Mucosa of descending colon (tissue), 3 donors: ENCODE measurements at regions not wholly inside any gene's neighbourhood (a gene's known extent, or its start where the extent isn't known, plus 50 kb on each side); places are given as distances from the start of the nearest gene placed in this dataset.
A peak's percentile ranks its signal among the peaks of the same experiment; 100 is the strongest.

ENCODE experiments used
- ATAC-seq: fragments of 200-7000 bp; cut with Tn5 transposase; one replicate; pipeline ENCODE4 v1.9.1; 2020; ENCODE audit warnings: mild to moderate bottlenecking, moderate library complexity
- DNase-seq, 3 donors: peaks; one replicate each; pipeline ENCODE4 v3.0.0-alpha.2; 2020
- H3K36me3 ChIP-seq: fragments of 200-600 bp; one replicate; pipeline ENCODE4 v1.8.0; 2021; ENCODE audit warnings: low read depth, mild to moderate bottlenecking
- H3K4me1 ChIP-seq: fragments of 200-600 bp; one replicate; pipeline ENCODE4 v1.8.0; 2021; ENCODE audit warnings: low read depth, mild to moderate bottlenecking
- H3K4me3 ChIP-seq: fragments of 200-600 bp; one replicate; pipeline ENCODE4 v1.8.0; 2021; ENCODE audit warnings: mild to moderate bottlenecking
- H3K9me3 ChIP-seq: fragments of 200-600 bp; one replicate; pipeline ENCODE4 v1.8.0; 2021; ENCODE audit warnings: mild to moderate bottlenecking
- intact Hi-C, 2 donors: fragments of 100-400 bp; cut with DNase I in 1 of 2; cut with micrococcal nuclease in 1 of 2; formaldehyde crosslinking; loops; one replicate each; pipeline versions ENCODE4 v1.11.0 to v1.11.1; 2022; cut with DNase I, micrococcal nuclease
- TF ChIP-seq, protein P1 (sequence below): fragments of 200-600 bp; IDR thresholded peaks from one replicate; pipeline ENCODE4 v1.8.0; 2022; ENCODE audit warnings: antibody characterized with exemption, mild to moderate bottlenecking
- donor health status: DM: no; HTN: no; CAD: no; lungs with moderate emphysema.
- donor health status: DM: no; HTN: no; CAD: no.
- donor health status: DM: no; HTN: yes; CAD: no.

DNA sequence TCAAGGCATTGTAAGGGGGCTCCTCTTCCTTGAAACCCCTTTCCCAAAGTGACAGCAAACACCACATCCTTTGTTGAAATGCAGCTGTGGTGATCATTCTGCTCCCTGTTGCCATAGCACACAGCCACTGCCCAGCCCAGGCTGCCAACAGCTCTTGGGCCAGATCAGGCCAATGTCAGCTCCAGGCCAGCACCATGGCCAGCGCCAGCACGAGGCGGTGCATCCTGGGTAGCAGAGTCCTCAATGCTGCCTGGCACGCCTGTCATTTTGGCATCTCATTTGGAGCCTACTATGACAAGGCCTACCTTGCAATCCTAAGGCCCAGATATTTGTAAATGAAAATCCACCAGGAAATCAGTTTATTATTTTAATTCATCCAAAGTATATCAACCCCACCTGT lies 390.6 kb downstream of the DNAH5 start:
- TF ChIP-seq, protein P1, sequence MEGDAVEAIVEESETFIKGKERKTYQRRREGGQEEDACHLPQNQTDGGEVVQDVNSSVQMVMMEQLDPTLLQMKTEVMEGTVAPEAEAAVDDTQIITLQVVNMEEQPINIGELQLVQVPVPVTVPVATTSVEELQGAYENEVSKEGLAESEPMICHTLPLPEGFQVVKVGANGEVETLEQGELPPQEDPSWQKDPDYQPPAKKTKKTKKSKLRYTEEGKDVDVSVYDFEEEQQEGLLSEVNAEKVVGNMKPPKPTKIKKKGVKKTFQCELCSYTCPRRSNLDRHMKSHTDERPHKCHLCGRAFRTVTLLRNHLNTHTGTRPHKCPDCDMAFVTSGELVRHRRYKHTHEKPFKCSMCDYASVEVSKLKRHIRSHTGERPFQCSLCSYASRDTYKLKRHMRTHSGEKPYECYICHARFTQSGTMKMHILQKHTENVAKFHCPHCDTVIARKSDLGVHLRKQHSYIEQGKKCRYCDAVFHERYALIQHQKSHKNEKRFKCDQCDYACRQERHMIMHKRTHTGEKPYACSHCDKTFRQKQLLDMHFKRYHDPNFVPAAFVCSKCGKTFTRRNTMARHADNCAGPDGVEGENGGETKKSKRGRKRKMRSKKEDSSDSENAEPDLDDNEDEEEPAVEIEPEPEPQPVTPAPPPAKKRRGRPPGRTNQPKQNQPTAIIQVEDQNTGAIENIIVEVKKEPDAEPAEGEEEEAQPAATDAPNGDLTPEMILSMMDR: no peak
- H3K4me1 ChIP-seq: no peaks in the 10 kb centered on the region
- DNase-seq (peak in 1 of 3 donors; percentile 23), ATAC-seq (no peak)
- no peak overlapping the region for H3K4me3 ChIP-seq
- intact Hi-C loops: no loop called here
- H3K36me3 ChIP-seq: no peaks in the 10 kb centered on the region
- H3K9me3 ChIP-seq: no peaks in the 10 kb centered on the region

DNA sequence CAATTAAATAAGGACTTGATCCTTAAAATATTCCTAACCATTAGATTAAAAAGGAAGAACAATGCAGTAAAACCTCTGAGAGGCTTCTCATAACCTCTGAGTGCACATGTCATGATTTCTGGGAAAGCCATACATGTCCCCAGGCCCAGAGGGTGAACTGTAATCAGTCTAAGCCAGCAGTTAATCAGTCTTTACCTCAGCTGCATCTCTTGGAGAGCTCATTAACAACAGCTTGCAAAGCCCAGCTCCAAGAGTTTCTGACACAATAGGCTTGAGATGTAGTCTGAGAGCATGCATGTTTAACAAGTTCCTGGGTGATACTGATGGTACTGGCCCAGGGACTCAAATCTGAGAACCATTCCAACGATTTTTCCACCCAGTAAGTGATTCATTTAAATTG lies 392.1 kb downstream of the DNAH5 start:
- H3K36me3 ChIP-seq: no peaks in the 10 kb centered on the region
- H3K9me3 ChIP-seq: no peaks in the 10 kb centered on the region
- H3K4me1 ChIP-seq: no peaks in the 10 kb centered on the region
- DNase-seq: no peak
- ATAC-seq: no peak
- H3K4me3 ChIP-seq: no peak overlapping the region
- TF ChIP-seq, protein P1: no peak
- intact Hi-C loops: no loop called here

DNA sequence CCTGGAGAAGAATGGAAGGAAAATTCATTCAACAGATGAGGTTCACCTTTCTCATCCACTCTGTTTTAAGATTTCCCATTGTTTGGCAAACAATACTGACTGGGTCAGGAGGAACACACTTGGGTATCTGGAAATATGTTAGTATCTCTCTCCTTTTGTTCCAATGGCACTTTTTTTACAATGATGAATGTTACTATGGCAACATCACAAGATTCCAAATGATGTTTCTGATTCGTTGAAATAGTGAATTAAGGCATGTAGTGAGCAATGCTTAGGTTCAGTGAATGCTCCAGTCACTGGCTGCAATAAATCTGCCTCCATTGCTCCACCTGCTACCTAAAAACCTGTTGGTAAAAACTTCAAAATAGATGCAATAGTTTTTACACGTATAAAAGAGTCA lies 392.8 kb downstream of the DNAH5 start:
- no peak overlapping the region for H3K4me3 ChIP-seq
- DNase-seq (no peak), ATAC-seq (no peak)
- H3K4me1 ChIP-seq: no peaks in the 10 kb centered on the region
- no peaks in the 10 kb centered on the region for H3K9me3 ChIP-seq
- H3K36me3 ChIP-seq: no peaks in the 10 kb centered on the region
- TF ChIP-seq, protein P1: no peak
- intact Hi-C loops: no loop called here

DNA sequence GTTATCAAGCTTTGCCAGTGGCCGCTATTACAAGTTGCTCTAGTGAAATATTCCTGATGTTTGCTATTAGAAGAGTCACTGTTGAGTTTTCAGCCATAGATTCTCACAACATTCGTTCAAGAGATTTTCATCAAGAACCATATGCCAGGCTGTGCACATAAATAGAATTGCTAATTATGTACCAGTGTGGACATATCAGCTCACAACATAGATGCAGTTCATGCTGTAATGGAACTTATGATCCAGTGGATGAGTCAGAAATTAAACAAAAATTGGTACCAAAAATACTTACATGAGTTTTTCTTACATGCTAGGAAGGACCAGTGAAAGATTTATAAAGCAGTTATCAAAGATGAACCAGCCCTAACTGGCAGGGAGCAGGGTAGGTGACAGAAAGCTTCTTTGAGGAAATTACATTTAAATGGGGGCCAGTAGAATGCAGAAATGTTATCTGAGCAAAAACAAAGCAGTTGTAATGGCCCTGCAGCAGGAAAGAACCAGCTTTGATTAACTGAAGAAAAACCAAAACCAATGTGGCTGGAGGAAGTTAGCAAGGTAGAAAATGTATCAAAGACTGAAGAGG lies 404.2 kb downstream of the DNAH5 start:
- ATAC-seq: no peak

DNA sequence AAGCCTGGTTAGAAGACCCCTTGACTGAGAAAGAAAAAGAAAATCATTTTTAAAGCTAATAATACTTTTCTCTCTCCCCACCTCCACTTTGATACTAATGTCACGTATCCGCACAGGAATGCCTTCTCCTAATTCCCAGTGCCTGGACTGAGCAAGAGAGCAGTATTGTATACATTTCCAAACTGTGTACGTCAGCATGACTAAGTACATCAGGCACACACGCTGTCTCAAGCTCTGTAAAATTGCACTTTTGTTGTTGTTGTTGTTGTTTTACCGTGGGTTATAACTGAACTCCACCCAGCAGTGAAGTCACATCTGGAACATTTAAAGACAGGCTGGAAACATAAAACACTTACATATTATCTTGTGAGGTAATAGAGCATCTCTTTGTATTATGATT lies 407.6 kb downstream of the DNAH5 start:
- intact Hi-C loops: no loop called here
- DNase-seq (no peak), ATAC-seq (no peak)
- TF ChIP-seq, protein P1: no peak
- Histone ChIP-seq H3K4me3 (no peak overlapping the region), H3K9me3 (no peaks in the 10 kb centered on the region), H3K36me3 (no peaks in the 10 kb centered on the region), H3K4me1 (no peaks in the 10 kb centered on the region)

More for the DNA sequence above, 404.2 kb downstream of the DNAH5 start:
- no peak overlapping the region for H3K4me3 ChIP-seq
- H3K9me3 ChIP-seq: peaks cover 8% of the 10 kb centered on the region
- H3K36me3 ChIP-seq: no peaks in the 10 kb centered on the region
- H3K4me1 ChIP-seq: no peaks in the 10 kb centered on the region
- intact Hi-C loops: no loop called here
- TF ChIP-seq, protein P1: no peak
- no peak for DNase-seq

DNA sequence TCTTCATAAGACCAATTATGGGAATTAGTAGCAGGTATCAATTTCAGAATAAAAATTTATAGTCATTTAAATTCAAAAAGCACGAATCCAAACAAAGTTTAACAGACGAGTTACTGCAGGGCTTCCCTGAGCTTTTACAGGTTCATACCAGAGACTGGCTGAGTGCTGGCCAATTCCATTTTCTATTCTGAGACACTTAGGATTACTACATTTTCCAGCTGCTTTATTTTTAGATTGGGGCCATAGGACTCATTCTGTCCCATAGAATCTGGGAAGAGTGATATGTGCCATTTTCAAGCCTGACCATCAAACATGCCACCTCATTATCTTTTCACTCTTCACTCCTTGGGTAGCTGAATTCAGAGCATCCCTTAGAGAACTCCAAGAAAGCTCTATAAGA lies 410.7 kb downstream of the DNAH5 start:
- TF ChIP-seq, protein P1: no peak

More for the DNA sequence above, 410.7 kb downstream of the DNAH5 start:
- ATAC-seq: no peak
- no peak for DNase-seq
- Histone ChIP-seq H3K36me3 (no peaks in the 10 kb centered on the region), H3K4me3 (no peak overlapping the region), H3K4me1 (no peaks in the 10 kb centered on the region), H3K9me3 (no peaks in the 10 kb centered on the region)
- intact Hi-C loops: no loop called here
